ENCODE measurements at regions not wholly inside any gene's neighbourhood (a gene's known extent, or its start where the extent isn't known, plus 50 kb on each side); places are given as distances from the start of the nearest gene placed in this dataset.

DNA sequence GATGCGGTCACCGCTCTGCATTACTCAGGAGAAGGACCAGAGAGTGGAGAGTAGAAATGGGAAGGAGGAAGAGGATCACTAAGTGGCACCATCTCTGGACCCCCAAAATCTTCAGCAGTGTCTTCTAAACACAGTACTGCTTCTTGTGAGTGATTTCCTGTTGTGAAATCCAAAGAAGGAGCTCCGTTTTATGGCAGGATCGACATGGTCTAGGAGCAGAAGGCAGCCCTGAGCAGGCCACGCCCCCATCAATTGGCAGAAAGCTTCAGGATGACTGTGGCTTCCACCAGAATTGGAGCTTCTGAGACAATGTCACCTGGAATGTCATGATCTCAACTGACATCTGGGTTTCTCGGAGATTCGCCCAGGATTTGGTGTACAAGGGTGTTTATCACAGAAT is 171.5 kb downstream of the ADSS2 start:
- intact Hi-C loops (cut with DNase I, micrococcal nuclease) = loop anchor here in 1 of 2 experiments (10.0 kb wide), 1 partner anchor 1825 kb away; no protein-coding TSS in a partner anchor
- Mint-ChIP-seq H3K4me1 (ENCODE audit: low read depth) (no peaks in the 10 kb centered on the region), H3K36me3 (ENCODE audit: low read depth) (no peaks in the 10 kb centered on the region), H3K27me3 (no peaks in the 10 kb centered on the region), H3K9me3 (no peaks in the 10 kb centered on the region), H3K27ac (no peak overlapping the region), H3K4me3 (no peak overlapping the region)
- H3K27me3 ChIP-seq (ENCODE audit: control insufficient read depth in 1 of 2, insufficient read depth in 2 of 2, low read length in 2 of 2) = no peaks in the 10 kb centered on the region
- TF ChIP-seq, protein P1, sequence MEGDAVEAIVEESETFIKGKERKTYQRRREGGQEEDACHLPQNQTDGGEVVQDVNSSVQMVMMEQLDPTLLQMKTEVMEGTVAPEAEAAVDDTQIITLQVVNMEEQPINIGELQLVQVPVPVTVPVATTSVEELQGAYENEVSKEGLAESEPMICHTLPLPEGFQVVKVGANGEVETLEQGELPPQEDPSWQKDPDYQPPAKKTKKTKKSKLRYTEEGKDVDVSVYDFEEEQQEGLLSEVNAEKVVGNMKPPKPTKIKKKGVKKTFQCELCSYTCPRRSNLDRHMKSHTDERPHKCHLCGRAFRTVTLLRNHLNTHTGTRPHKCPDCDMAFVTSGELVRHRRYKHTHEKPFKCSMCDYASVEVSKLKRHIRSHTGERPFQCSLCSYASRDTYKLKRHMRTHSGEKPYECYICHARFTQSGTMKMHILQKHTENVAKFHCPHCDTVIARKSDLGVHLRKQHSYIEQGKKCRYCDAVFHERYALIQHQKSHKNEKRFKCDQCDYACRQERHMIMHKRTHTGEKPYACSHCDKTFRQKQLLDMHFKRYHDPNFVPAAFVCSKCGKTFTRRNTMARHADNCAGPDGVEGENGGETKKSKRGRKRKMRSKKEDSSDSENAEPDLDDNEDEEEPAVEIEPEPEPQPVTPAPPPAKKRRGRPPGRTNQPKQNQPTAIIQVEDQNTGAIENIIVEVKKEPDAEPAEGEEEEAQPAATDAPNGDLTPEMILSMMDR (IDR thresholded peaks at IDR 0.05) = no peak
- DNase-seq = no peak
- CTCF ChIA-PET = interaction anchor here (1.8 kb wide), 1 partner anchor 19 kb away, joined by 5 read pairs; no protein-coding TSS in a partner anchor
- H3K36me3 ChIP-seq (ENCODE audit: insufficient read depth, low read length) = no peaks in the 10 kb centered on the region
- no peak overlapping the region for H3K27ac ChIP-seq (ENCODE audit: low read depth in 1 of 2, low read length in 2 of 2)
- no peak overlapping the region for H3K4me3 ChIP-seq (ENCODE audit: low read length)
- H3K9me3 ChIP-seq (ENCODE audit: control insufficient read depth in 1 of 2, insufficient read depth in 1 of 2, low read length in 2 of 2) = no peaks in the 10 kb centered on the region
- no peaks in the 10 kb centered on the region for H3K4me1 ChIP-seq (ENCODE audit: insufficient read depth, low read length)
- no peak for ATAC-seq (ENCODE audit: poor library complexity)
- POLR2A ChIA-PET = no interaction called here

DNA sequence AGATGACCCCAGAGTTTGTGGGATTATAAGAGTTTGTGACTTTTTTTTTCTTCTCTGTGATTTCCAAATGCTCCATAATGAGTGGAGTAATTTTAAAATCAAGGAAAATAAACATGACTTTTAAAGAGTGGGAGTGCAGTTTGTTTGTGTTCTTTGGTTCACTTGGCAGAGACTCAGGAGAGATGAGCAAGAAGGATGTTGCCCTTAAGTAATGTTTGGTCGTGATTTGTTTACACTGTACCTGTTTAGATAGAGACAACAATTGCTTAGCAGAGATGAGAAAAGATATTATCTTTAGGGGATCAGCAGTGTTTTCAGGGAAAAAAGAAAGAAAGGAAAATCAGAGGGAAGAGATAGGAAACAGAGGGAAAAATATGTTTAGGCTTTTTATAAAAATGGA is 170.8 kb downstream of the ADSS2 start:
- no peaks in the 10 kb centered on the region for H3K9me3 Mint-ChIP-seq
- H3K36me3 ChIP-seq (ENCODE audit: insufficient read depth, low read length) = no peaks in the 10 kb centered on the region
- ChIA-PET POLR2A (no interaction called here), CTCF (interaction anchor here (1.8 kb wide), 1 partner anchor 18 kb away, joined by 5 read pairs; no protein-coding TSS in a partner anchor)
- TF ChIP-seq, protein P1 (IDR thresholded peaks at IDR 0.05) = no peak
- no peaks in the 10 kb centered on the region for H3K36me3 Mint-ChIP-seq (ENCODE audit: low read depth)
- DNase-seq = no peak
- H3K27me3 Mint-ChIP-seq = no peaks in the 10 kb centered on the region
- H3K4me1 ChIP-seq (ENCODE audit: insufficient read depth, low read length) = no peaks in the 10 kb centered on the region
- no peak overlapping the region for H3K4me3 ChIP-seq (ENCODE audit: low read length)
- H3K27me3 ChIP-seq (ENCODE audit: control insufficient read depth in 1 of 2, insufficient read depth in 2 of 2, low read length in 2 of 2) = no peaks in the 10 kb centered on the region
- intact Hi-C loops (cut with DNase I, micrococcal nuclease) = loop anchor here in 1 of 2 experiments (10.0 kb wide), 1 partner anchor 1826 kb away; no protein-coding TSS in a partner anchor
- H3K27ac ChIP-seq (ENCODE audit: low read depth in 1 of 2, low read length in 2 of 2) = no peak overlapping the region
- ATAC-seq (ENCODE audit: poor library complexity) = no peak
- H3K27ac Mint-ChIP-seq = no peak overlapping the region
- no peaks in the 10 kb centered on the region for H3K4me1 Mint-ChIP-seq (ENCODE audit: low read depth)
- no peaks in the 10 kb centered on the region for H3K9me3 ChIP-seq (ENCODE audit: control insufficient read depth in 1 of 2, insufficient read depth in 1 of 2, low read length in 2 of 2)
- H3K4me3 Mint-ChIP-seq = no peak overlapping the region

DNA sequence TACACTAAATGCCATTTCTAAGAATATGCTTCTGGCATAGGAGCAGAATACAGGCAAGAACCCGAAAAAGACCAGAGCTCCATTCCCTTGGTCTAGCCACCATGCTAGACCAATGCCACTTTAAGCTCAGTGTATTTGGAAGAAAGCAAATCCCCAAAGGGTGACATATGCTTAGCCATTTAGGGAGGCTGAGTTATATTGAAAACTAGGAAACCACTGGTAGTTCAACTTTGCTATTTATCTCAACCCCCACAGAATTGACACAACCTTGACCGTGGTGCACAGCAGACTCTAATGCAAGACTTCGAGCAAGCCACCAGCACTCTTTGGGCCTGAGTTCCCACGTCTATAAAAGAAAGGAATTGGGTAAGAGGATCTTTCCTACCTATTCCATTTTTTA is 167.9 kb downstream of the ADSS2 start:
- H3K4me1 Mint-ChIP-seq (ENCODE audit: low read depth) = no peaks in the 10 kb centered on the region
- H3K27ac Mint-ChIP-seq = no peak overlapping the region
- no peak for ATAC-seq (ENCODE audit: poor library complexity)

More for the DNA sequence above, 167.9 kb downstream of the ADSS2 start:
- H3K4me3 ChIP-seq (ENCODE audit: low read length) = no peak overlapping the region
- CTCF ChIA-PET = no interaction called here
- H3K27me3 ChIP-seq (ENCODE audit: control insufficient read depth in 1 of 2, insufficient read depth in 2 of 2, low read length in 2 of 2) = no peaks in the 10 kb centered on the region
- TF ChIP-seq, protein P1 (IDR thresholded peaks at IDR 0.05) = no peak
- no peak overlapping the region for H3K4me3 Mint-ChIP-seq
- H3K36me3 ChIP-seq (ENCODE audit: insufficient read depth, low read length) = no peaks in the 10 kb centered on the region
- H3K27ac ChIP-seq (ENCODE audit: low read depth in 1 of 2, low read length in 2 of 2) = no peak overlapping the region
- no peaks in the 10 kb centered on the region for H3K27me3 Mint-ChIP-seq
- H3K36me3 Mint-ChIP-seq (ENCODE audit: low read depth) = no peaks in the 10 kb centered on the region
- POLR2A ChIA-PET = no interaction called here
- intact Hi-C loops (cut with DNase I, micrococcal nuclease) = loop anchor here in 1 of 2 experiments (10.0 kb wide), 1 partner anchor 1829 kb away; no protein-coding TSS in a partner anchor
- no peaks in the 10 kb centered on the region for H3K4me1 ChIP-seq (ENCODE audit: insufficient read depth, low read length)
- peaks cover 0 to 2% of the 10 kb centered on the region in 2 experiments for H3K9me3 ChIP-seq (ENCODE audit: control insufficient read depth in 1 of 2, insufficient read depth in 1 of 2, low read length in 2 of 2)
- peaks cover 1% of the 10 kb centered on the region for H3K9me3 Mint-ChIP-seq
- no peak for DNase-seq

Measured in CD4-positive, alpha-beta T cell (primary cell).